Caco-2 (cell line): ENCODE measurements at regions not wholly inside any gene's neighbourhood (a gene's known extent, or its start where the extent isn't known, plus 50 kb on each side); places are given as distances from the start of the nearest gene placed in this dataset.

Experiments
- BruUV-seq: library from RNA; stranded (reverse); fragments of 400-500 nt; replicated peaks from 2 replicates; lab custom pipeline; 2021; lab: Mats Ljungman, UMichigan
- CTCF ChIA-PET: fragments of 300-600 bp; sonication (Branson Sonifier 250); formaldehyde crosslinking; loops from one replicate; lab custom pipeline; 2022; ENCODE audit warnings: antibody characterized with exemption; lab: Charles Lee
- POLR2A ChIA-PET: fragments of 300-600 bp; sonication (Branson Sonifier 250); formaldehyde crosslinking; loops from one replicate; lab custom pipeline; 2022; ENCODE audit warnings: antibody characterized with exemption; lab: Charles Lee
- DNase-seq, 2 experiments: peaks; one replicate each; pipeline versions ENCODE4 v3.0.0 to v3.0.0-alpha.2; 2020 to 2022
- H3K27me3 ChIP-seq: replicated peaks from 2 replicates; pipeline ENCODE4 v1.6.0; 2011; ENCODE audit warnings: low read length; ENCODE audit not compliant: control insufficient read depth, insufficient read depth
- H3K36me3 ChIP-seq: 2 replicates; pipeline ENCODE4 v1.5.1; 2011; ENCODE audit warnings: low read length; ENCODE audit not compliant: control insufficient read depth, insufficient read depth
- H3K4me1 ChIP-seq: fragments of 250-450 bp; sonication (Bioruptor Pico); 2 replicates; pipeline ENCODE4 v1.5.1; 2020; ENCODE audit warnings: mild to moderate bottlenecking
- H3K4me3 ChIP-seq: 2 replicates; pipeline ENCODE4 v1.5.1; 2011; ENCODE audit warnings: low read depth, mild to moderate bottlenecking, control low read depth, low read length
- H3K9me3 ChIP-seq: fragments of 250-450 bp; sonication (Bioruptor Pico); 2 replicates; pipeline ENCODE4 v1.5.1; 2020; ENCODE audit warnings: mild to moderate bottlenecking, moderate library complexity
- H3K27ac Mint-ChIP-seq: one replicate; pipeline ENCODE4 v1.8.0; 2022; ENCODE audit warnings: mixed read lengths; ENCODE audit not compliant: unreplicated experiment
- H3K27me3 Mint-ChIP-seq: one replicate; pipeline ENCODE4 v1.8.0; 2022; ENCODE audit warnings: mixed read lengths; ENCODE audit not compliant: insufficient read depth, unreplicated experiment
- H3K36me3 Mint-ChIP-seq: one replicate; pipeline ENCODE4 v1.8.0; 2022; ENCODE audit warnings: mild to moderate bottlenecking, mixed read lengths; ENCODE audit not compliant: insufficient read depth, unreplicated experiment
- H3K4me1 Mint-ChIP-seq: one replicate; pipeline ENCODE4 v1.8.0; 2022; ENCODE audit warnings: low read depth, mixed read lengths; ENCODE audit not compliant: unreplicated experiment
- H3K4me3 Mint-ChIP-seq: one replicate; pipeline ENCODE4 v1.8.0; 2022; ENCODE audit warnings: mild to moderate bottlenecking, moderate library complexity, mixed read lengths; ENCODE audit not compliant: unreplicated experiment
- H3K9me3 Mint-ChIP-seq: one replicate; pipeline ENCODE4 v1.8.0; 2022; ENCODE audit warnings: mixed read lengths; ENCODE audit not compliant: unreplicated experiment
- CTCF ChIP-seq, 2 experiments: fragments of 200-600 bp in 1 of 2; IDR thresholded peaks; 1 replicate in 1 of 2; 2 replicates in 1 of 2; pipeline versions ENCODE4 v1.5.1 to v1.8.0; 2011 to 2022; ENCODE audit warnings: antibody characterized with exemption in 1 of 2, control low read depth in 1 of 2, inconsistent platforms in 1 of 2, low read depth in 1 of 2, low read length in 1 of 2, mild to moderate bottlenecking in 1 of 2, moderate library complexity in 1 of 2; ENCODE audit not compliant: insufficient read depth in 1 of 2, severe bottlenecking in 1 of 2, unreplicated experiment in 1 of 2
- intact Hi-C: fragments of 100-400 bp; cut with micrococcal nuclease; formaldehyde crosslinking; loops from one replicate; pipeline ENCODE4 v1.10.0; 2022; ENCODE audit not compliant: unreplicated experiment

- Mint-ChIP-seq H3K27ac (no peak overlapping the region), H3K9me3 (no peaks in the 10 kb centered on the region), H3K4me3 (no peak overlapping the region), H3K4me1 (no peaks in the 10 kb centered on the region), H3K36me3 (no peaks in the 10 kb centered on the region), H3K27me3 (no peaks in the 10 kb centered on the region)
- ChIA-PET CTCF (no interaction called here), POLR2A (no interaction called here)
- no peak for TF ChIP-seq CTCF (IDR thresholded peaks at IDR 0.05; ENCODE audit: insufficient read depth in 1 of 2, low read depth in 1 of 2, low read length in 1 of 2, severe bottlenecking in 1 of 2, unreplicated experiment in 1 of 2)
- H3K27me3 ChIP-seq: no peaks in the 10 kb centered on the region
- H3K4me1 ChIP-seq: no peaks in the 10 kb centered on the region
- DNase-seq: no peak
- no peaks in the 10 kb centered on the region for H3K9me3 ChIP-seq
- intact Hi-C loops: no loop called here
- no peak overlapping the region for H3K4me3 ChIP-seq
- H3K36me3 ChIP-seq: no peaks in the 10 kb centered on the region
- BruUV-seq: no TSS peak
Measured at GRCh38 chr22:47929646-47930185, 1167.3 kb downstream of the TBC1D22A start.

GRCh38 chr22:47929073-47929472, 1166.6 kb downstream of the TBC1D22A start:
- no peaks in the 10 kb centered on the region for H3K9me3 ChIP-seq
- Mint-ChIP-seq H3K4me3 (no peak overlapping the region), H3K4me1 (no peaks in the 10 kb centered on the region), H3K36me3 (no peaks in the 10 kb centered on the region), H3K27ac (no peak overlapping the region), H3K9me3 (no peaks in the 10 kb centered on the region), H3K27me3 (no peaks in the 10 kb centered on the region)
- intact Hi-C loops: no loop called here
- H3K36me3 ChIP-seq: no peaks in the 10 kb centered on the region
- BruUV-seq: no TSS peak
- TF ChIP-seq CTCF (IDR thresholded peaks at IDR 0.05; ENCODE audit: insufficient read depth in 1 of 2, low read depth in 1 of 2, low read length in 1 of 2, severe bottlenecking in 1 of 2, unreplicated experiment in 1 of 2): no peak
- no peaks in the 10 kb centered on the region for H3K4me1 ChIP-seq
- CTCF ChIA-PET: no interaction called here
- DNase-seq: no peak
- no peak overlapping the region for H3K4me3 ChIP-seq
- POLR2A ChIA-PET: no interaction called here
- no peaks in the 10 kb centered on the region for H3K27me3 ChIP-seq

GRCh38 chr22:47928631-47929030, 1166.2 kb downstream of the TBC1D22A start:
- Histone ChIP-seq H3K36me3 (no peaks in the 10 kb centered on the region), H3K4me3 (no peak overlapping the region), H3K27me3 (no peaks in the 10 kb centered on the region), H3K4me1 (no peaks in the 10 kb centered on the region), H3K9me3 (no peaks in the 10 kb centered on the region)
- no peak for DNase-seq
- Mint-ChIP-seq H3K27ac (no peak overlapping the region), H3K4me1 (no peaks in the 10 kb centered on the region), H3K4me3 (no peak overlapping the region), H3K36me3 (no peaks in the 10 kb centered on the region), H3K9me3 (no peaks in the 10 kb centered on the region), H3K27me3 (peaks cover 2% of the 10 kb centered on the region)
- POLR2A ChIA-PET: no interaction called here
- no TSS peak for BruUV-seq
- intact Hi-C loops: no loop called here
- no peak for TF ChIP-seq CTCF (IDR thresholded peaks at IDR 0.05; ENCODE audit: insufficient read depth in 1 of 2, low read depth in 1 of 2, low read length in 1 of 2, severe bottlenecking in 1 of 2, unreplicated experiment in 1 of 2)
- CTCF ChIA-PET: no interaction called here
